ENCODE measurements at regions not wholly inside any gene's neighbourhood (a gene's known extent, or its start where the extent isn't known, plus 50 kb on each side); places are given as distances from the start of the nearest gene placed in this dataset.
"Not testable (repeated sequence)": the region's sequence is repeated elsewhere in the genome, so short reads cannot be mapped to it uniquely, and the experiment has no call there.

DNA sequence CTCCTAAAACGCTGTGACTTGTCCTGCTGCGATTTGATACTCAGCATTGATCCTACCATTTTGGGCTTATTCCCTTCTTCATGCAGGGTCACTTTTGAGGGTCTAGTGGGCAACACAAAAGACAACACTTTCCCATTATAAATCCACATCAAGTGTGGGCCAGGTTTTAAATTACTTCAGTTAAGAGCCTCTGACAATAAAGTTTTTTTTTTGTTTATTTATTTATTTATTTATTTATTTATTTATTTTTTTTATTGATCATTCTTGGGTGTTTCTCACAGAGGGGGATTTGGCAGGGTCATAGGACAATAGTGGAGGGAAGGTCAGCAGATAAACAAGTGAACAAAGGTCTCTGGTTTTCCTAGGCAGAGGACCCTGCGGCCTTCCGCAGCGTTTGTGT lies 176.2 kb upstream of the FBXL17 start:
- TF ChIP-seq, protein P1, sequence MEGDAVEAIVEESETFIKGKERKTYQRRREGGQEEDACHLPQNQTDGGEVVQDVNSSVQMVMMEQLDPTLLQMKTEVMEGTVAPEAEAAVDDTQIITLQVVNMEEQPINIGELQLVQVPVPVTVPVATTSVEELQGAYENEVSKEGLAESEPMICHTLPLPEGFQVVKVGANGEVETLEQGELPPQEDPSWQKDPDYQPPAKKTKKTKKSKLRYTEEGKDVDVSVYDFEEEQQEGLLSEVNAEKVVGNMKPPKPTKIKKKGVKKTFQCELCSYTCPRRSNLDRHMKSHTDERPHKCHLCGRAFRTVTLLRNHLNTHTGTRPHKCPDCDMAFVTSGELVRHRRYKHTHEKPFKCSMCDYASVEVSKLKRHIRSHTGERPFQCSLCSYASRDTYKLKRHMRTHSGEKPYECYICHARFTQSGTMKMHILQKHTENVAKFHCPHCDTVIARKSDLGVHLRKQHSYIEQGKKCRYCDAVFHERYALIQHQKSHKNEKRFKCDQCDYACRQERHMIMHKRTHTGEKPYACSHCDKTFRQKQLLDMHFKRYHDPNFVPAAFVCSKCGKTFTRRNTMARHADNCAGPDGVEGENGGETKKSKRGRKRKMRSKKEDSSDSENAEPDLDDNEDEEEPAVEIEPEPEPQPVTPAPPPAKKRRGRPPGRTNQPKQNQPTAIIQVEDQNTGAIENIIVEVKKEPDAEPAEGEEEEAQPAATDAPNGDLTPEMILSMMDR (IDR thresholded peaks at IDR 0.05): not testable (repeated sequence)
- TF ChIP-seq POLR2A (IDR thresholded peaks at IDR 0.05): not testable (repeated sequence)

All from right lobe of liver (tissue), 4 donors.